ENCODE measurements at regions not wholly inside any gene's neighbourhood (a gene's known extent, or its start where the extent isn't known, plus 50 kb on each side); places are given as distances from the start of the nearest gene placed in this dataset.

- TF ChIP-seq CTCF (IDR thresholded peaks at IDR 0.05) (no peak), POLR2A (IDR thresholded peaks at IDR 0.05) (no peak), EP300 (IDR thresholded peaks at IDR 0.05) (no peak)
Measured at GRCh38 chr5:92402956-92403702, 1020.0 kb upstream of the ARRDC3 start.
